ENCODE measurements at regions not wholly inside any gene's neighbourhood (a gene's known extent, or its start where the extent isn't known, plus 50 kb on each side); places are given as distances from the start of the nearest gene placed in this dataset.
A peak's percentile ranks its signal among the peaks of the same experiment; 100 is the strongest.

DNA sequence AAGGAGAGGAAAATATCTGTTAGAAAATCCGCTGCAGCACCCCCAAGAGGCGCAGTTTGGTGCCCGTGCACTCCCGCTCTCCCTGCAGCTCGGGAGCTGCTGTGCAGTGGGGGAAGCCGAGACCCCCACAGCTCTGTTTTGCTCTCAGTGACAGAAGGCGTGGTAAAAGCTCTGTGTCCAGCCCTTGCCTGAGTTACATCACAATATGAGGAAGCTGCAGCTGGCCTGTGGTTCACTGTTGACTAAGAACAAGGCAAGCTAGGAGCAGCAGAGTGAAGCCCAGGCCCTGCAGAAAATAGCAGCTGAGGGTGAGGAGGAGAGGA is 88.5 kb upstream of the ADRA2C start:
- FAIRE-seq (no peak), DNase-seq (ENCODE audit: insufficient read length, low spot score) (no peak)
- TF ChIP-seq, protein P1, sequence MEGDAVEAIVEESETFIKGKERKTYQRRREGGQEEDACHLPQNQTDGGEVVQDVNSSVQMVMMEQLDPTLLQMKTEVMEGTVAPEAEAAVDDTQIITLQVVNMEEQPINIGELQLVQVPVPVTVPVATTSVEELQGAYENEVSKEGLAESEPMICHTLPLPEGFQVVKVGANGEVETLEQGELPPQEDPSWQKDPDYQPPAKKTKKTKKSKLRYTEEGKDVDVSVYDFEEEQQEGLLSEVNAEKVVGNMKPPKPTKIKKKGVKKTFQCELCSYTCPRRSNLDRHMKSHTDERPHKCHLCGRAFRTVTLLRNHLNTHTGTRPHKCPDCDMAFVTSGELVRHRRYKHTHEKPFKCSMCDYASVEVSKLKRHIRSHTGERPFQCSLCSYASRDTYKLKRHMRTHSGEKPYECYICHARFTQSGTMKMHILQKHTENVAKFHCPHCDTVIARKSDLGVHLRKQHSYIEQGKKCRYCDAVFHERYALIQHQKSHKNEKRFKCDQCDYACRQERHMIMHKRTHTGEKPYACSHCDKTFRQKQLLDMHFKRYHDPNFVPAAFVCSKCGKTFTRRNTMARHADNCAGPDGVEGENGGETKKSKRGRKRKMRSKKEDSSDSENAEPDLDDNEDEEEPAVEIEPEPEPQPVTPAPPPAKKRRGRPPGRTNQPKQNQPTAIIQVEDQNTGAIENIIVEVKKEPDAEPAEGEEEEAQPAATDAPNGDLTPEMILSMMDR (IDR thresholded peaks at IDR 0.05; ENCODE audit: insufficient read depth, missing control alignments): peak; percentile 2

- DNase-seq (ENCODE audit: insufficient read length, low spot score): no peak
- TF ChIP-seq, protein P1 (IDR thresholded peaks at IDR 0.05; ENCODE audit: insufficient read depth, missing control alignments): no peak
- FAIRE-seq: no peak
These were observed 89.1 kb upstream of the ADRA2C start for GRCh38 chr4:3676907-3677747.

DNA sequence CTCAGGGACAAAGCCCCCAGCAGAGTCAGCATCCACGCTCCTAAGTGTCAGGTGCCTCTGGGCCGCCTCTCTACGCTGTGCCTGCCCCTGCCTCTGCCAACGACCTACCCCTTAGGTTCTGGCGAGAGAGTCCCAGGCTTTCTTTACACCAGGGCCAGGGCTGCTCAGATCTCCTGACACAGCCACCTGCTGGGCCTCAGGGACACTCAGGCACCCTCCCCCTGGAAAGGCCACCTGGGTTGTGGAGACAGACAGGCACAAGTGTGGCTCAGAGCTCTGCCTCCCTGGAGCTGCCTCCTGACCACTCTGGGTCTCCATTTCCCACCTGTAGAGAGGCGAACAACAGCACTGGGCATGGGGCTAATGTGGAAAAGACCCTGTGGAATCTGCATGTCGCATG is 90.0 kb upstream of the ADRA2C start:
- TF ChIP-seq, protein P1 (IDR thresholded peaks at IDR 0.05; ENCODE audit: insufficient read depth, missing control alignments): no peak
- no peak for DNase-seq (ENCODE audit: insufficient read length, low spot score)
- FAIRE-seq: no peak

DNA sequence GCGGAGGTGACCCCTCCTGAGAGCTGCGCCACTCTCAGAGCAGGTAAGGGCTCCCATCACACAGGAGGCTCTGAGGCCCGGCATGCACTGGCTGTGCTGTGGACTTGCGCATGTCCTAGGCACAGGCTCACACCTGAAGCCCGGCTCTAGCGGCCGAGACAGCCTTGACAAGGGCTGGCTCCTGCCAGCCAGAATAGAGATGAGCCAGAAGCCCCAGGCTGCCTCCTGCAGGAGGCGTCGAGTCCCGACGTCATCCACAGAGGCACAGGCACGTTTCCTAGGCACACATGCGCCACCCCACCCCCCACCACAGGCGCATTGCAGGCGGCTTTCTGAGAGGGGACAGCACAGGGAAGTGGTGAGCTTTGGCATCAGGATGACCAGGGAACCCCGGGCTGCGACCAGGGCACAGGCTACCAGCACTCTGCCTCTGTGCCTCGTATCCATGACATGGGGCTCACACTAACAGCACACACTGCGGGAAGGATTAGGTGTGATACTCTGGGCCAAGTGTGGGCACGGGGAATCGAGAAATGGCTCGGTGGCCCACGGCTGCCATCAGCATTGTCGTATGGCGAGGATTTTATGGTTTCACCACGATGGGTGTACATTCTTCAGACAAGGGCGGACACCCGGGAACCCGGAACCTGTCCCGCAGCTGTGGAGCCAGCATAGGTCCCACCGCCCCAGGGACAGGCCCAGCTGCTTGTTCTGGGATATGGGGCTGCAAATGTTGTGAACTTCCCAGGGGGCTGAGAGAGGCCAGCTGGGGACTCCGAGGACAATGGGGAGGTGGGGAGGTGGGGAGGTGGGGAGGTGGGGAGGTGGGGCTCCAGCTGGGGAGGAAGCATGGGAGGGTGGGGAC is 90.7 kb upstream of the ADRA2C start:
- FAIRE-seq (no peak), DNase-seq (ENCODE audit: insufficient read length, low spot score) (no peak)
- TF ChIP-seq, protein P1 (IDR thresholded peaks at IDR 0.05; ENCODE audit: insufficient read depth, missing control alignments): no peak

- no peak for FAIRE-seq
- DNase-seq (ENCODE audit: insufficient read length, low spot score): no peak
- TF ChIP-seq, protein P1 (IDR thresholded peaks at IDR 0.05; ENCODE audit: insufficient read depth, missing control alignments): no peak
These were observed 91.7 kb upstream of the ADRA2C start for GRCh38 chr4:3674479-3674851.

DNA sequence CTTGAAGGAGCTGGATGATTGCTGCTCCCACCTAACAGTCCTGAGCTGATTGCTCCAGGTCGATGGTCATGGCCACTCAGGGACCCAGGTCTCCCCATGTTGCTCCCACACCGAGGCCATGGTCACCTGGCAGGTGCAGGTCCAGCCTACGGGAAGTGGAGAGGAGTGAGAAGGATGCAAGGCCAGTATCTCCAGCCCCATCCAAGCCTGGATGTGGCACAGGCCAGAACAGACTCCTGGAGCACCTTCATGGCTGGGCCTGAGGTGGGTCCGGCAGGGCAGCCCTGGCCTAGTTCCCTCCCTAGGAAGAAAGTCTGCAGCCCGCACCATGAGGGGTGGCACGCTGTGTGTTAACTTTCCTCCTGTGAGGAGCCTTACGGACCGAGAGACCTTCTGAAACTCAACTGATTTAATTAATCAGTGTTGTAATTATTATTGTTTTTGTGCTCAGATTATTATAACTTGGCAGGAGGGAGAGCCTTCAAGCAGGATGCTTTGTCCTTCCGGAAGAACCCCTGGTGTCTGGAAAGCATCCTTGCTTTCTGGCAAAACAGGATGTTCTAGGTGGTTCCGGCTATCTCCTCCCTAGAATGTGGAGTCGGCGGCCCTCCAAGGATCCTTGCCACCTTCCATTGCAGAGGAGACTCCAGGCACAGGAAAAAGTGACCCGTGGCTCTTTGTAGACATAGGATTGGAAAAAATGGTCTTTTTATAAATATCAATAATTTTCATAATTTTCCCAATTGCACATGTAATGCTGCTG is 92.3 kb upstream of the ADRA2C start:
- no peak for FAIRE-seq
- DNase-seq (ENCODE audit: insufficient read length, low spot score): no peak
- TF ChIP-seq, protein P1 (IDR thresholded peaks at IDR 0.05; ENCODE audit: insufficient read depth, missing control alignments): no peak

All from D721Med (cell line).